Stimulated activated CD4-positive, alpha-beta T cell treated with anti-CD3 and anti-CD28 coated beads, Interleukin-2, amount 100 ng/mL, for 48 hours (primary cell): ENCODE measurements at regions not wholly inside any gene's neighbourhood (a gene's known extent, or its start where the extent isn't known, plus 50 kb on each side); places are given as distances from the start of the nearest gene placed in this dataset.

Experiments
- DNase-seq, 2 donors: peaks; one replicate each; pipeline ENCODE4 v3.0.0-alpha.2; 2020

DNA sequence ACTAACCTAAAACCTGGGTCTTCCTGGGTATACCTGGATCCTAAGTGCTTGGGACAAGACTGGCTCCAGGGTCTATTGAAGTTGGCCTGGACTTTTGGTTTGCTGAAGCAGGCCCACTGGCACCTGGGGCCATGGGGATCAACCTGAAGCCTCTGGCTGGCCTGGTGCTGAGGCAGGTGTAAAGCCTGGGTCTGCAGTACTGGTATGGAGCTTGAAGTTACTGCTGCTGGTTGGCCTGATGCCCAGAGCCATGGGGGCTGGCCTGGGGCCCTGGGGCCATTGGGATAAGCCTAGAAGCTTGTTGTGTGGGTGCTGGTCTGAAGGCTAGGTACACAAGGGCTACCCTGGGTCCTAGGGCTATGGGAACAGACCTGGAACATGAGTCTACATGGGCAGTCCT, 743.2 kb upstream of the GRIA3 start:
- no peak for DNase-seq

- no peak for DNase-seq
Measured at GRCh38 chrX:122441451-122441850, 742.6 kb upstream of the GRIA3 start.

DNA sequence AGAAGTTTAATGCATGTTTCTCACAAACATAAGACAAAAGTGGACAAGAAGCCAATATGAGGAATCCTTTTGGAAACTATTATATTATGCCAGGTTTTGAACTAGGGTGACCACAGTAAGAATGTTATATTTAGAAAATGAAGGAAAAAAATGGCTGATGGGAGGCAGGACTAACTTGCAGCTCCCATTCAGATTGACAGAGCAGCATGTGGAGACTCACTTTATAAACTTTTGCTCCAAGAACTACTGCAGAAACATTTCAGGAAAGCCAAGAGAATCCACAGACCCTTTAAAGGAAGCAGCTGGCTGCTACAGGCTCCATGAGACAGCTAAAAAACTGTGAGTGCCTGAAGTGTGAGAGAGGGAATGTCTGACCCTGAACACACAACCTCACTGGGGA, 738.6 kb upstream of the GRIA3 start:
- DNase-seq: no peak

- no peak for DNase-seq
Measured at GRCh38 chrX:122464341-122464740, 719.7 kb upstream of the GRIA3 start.

DNA sequence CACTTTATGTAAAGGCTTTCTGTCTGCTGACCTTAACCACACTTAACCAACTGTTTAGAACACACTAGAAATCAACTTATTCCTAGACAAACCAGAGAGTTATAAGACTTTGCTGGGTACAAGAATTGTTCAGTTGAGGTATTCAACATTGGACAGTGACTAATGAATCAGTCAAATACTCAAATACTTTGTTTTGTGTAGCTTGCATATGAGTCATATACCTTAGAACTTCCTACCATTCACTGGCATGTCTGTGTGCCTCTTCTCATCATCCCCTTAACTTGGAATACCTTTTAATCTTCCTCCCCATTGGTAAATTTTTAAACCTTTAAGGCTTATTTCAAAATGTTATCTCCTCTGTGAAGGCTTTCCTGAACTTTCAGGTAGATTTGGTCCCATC, 708.8 kb upstream of the GRIA3 start:
- DNase-seq: no peak

- DNase-seq: no peak
Measured at GRCh38 chrX:122500556-122500955, 683.5 kb upstream of the GRIA3 start.

DNA sequence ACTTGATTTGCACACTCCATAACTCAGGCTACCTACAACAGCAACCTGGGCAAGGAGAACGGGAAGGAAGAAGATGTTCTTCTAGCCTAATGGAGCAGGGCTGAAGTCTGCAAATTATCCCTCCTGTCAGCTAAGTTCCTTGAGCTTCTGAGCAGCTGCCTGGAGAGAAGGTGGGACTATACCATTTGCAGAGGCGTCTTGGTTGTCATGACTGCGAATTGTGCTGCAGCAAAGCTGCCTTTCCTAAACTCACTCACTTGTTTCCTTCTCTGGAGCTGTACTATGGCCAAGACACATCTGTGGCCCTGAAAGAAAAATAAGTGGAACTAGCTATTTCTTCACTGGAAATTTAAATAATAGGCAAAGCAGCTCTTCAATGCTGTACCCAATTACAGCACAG, 682.4 kb upstream of the GRIA3 start:
- DNase-seq: no peak

GRCh38 chrX:122504026-122504425, 680.1 kb upstream of the GRIA3 start:
- DNase-seq: no peak

- no peak for DNase-seq
Measured at GRCh38 chrX:122512561-122513072, 671.5 kb upstream of the GRIA3 start.

GRCh38 chrX:122517786-122518185, 666.3 kb upstream of the GRIA3 start:
- DNase-seq: no peak

DNA sequence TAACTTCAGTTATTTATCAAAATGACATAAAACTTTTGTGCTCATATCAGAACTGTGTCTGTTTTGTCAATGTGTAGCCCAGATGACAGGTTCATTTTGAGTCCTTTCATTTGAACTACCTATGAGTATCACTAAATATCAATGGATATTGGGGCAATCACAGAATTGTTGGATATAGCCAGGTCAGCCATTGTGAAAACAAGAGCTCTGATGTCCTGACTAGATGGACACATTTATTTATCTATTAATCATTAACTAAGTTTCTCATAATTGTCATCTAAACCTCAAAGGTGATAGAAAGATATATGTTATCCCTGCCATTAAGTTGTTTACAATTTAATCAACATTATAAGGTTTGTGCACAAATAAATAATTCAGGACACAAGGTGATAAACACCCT, 638.3 kb upstream of the GRIA3 start:
- DNase-seq: no peak

DNA sequence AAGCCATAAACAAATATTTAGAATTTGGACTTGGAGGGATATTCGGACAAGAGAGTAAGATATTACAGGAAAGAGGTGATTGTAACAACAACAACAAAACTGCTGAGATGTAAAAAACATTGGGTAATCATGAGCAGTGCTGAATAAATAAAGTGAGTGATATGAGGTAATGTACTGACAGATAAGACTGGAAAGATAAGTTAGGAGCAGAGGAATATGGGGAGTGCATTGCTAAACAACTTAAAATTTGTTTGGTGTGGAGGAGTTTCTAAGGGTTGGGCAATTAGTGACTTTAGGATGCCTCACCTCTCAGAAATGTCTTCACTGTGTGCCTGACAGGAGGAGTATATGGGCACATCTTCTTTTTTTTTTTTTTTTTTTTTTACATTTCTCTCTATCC, 637.8 kb upstream of the GRIA3 start:
- no peak for DNase-seq

GRCh38 chrX:122552286-122552800, 631.7 kb upstream of the GRIA3 start:
- DNase-seq: no peak

DNA sequence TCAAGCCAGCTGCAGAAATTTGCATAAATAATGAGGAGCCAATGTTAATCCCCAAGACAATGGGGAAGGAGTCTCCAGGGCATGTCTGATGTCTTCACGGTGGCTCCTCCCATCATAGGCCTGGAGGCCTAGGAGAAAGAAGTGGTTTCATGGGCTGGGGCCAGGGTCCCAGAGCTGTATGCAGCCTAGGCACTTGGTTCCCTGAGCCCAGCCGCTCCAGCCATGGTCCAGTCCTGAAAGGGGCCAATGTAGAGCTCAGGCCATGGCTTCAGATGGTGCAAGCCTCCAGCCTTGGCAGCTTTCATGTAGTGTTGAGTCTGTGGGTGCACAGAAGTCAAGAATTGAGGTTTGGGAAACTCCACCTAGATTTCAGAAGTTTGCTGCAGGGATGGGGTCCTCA, 628.2 kb upstream of the GRIA3 start:
- DNase-seq: no peak

- DNase-seq: no peak
Measured at GRCh38 chrX:122565952-122566351, 618.1 kb upstream of the GRIA3 start.

DNA sequence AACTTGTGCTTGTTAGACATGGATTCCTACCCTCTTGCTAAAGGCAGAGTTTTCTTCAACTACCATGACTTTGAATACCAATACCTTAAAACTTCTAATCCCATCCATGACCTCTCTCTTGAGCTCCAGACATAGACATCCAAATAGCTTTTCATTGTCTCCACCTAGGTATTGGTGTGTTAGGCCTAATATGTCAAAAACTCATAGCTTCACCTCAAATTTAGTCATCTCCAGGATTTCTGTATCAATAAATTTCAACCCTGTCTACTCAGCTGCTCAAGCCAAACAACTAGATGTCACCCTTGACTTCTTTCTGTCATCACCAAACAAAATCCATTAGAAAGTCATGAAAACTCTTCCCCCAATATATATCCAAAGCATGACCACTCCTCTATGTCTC, 617.7 kb upstream of the GRIA3 start:
- DNase-seq: no peak

DNA sequence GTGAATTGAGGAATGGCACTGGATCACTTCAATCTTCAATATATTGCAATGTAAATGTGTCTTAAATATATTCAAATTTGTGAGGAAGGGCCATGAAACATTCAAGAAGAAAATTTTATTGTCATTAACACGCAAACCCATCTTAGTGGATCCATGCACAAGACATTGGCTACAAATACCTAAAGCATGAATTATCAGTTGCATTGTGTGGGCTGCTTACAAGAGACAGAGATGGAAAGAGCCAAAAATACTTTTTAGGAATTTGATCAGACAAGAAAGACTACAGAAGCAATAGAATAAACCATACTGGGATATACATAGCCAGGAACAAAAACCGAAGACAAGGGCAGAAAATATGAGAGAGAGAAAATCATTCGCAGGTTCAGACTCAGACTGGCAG, 616.2 kb upstream of the GRIA3 start:
- DNase-seq: no peak

- no peak for DNase-seq
Measured at GRCh38 chrX:122572461-122572860, 611.6 kb upstream of the GRIA3 start.

- no peak for DNase-seq
Measured at GRCh38 chrX:122579036-122579435, 605.0 kb upstream of the GRIA3 start.

DNA sequence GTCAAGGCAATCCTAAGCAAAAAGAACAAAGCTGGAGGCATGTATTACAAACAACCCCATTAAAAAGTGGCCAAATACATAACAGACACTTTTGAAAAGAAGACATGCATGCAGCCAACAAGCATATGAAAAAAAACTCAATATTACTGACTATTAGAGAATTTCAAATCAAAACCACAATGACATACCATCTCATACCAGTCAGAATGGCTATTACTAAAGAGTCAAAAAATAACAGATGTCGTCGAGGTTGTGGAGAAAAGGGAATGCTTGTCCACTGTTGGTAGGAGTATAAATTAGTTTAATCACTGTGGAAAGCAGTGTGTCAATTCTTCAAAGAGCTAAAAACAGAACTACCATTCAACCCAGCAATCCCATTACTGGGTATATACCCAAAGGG, 604.6 kb upstream of the GRIA3 start:
- DNase-seq: no peak

- DNase-seq: no peak
Measured at GRCh38 chrX:122582280-122582974, 601.7 kb upstream of the GRIA3 start.

DNA sequence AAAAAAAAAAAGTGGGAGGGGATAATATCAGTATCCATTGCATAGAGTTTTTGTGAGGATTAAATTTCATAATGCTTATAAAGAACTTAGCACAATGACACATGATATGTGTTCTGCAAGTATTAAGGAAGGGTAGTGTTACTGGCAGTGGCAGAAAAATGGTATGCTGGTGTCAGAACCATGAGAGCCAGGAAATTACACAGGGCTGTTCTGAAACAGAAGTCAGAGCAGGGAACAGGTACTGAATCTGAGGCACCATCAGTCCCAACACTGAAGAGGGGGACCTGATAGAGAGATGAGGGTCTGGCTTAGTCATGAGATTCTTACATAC, 601.1 kb upstream of the GRIA3 start:
- no peak for DNase-seq

DNA sequence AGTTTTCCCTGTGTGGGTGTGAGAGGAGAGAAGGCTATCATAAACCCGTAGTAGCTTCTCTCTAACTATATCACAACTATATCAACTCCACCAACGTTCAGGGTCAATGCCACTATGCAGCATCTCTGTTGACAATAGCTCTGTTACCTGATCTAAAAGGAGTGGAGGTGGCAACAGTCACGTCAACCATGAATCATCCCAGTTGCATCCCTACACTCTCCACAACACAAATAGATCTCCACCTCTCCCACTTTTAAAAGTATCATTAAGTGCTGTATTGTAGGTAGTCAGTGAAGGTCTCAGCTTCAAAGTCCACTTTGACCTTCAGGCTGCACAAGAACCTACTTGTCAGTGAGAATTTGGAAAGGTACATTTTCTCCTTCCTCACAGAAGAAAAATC, 600.5 kb upstream of the GRIA3 start:
- DNase-seq: no peak

DNA sequence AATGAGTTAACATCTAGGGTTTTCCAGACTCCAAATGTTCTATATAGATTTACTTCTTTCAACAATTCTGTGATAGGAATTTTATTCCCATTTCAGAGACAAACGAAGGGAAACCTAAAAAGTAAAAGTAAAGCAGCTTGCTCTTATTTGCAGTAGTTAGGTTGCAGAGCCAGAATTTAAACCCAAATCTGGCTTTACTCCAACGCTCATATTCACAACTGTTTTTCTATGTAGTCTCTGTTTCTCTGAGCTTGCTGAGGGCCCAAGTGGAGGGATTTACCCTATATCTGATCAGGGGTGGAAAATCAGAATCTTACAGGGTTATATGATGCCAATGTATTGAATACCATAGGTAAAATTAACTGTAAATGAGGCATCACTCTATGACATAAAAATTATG, 599.1 kb upstream of the GRIA3 start:
- no peak for DNase-seq

DNA sequence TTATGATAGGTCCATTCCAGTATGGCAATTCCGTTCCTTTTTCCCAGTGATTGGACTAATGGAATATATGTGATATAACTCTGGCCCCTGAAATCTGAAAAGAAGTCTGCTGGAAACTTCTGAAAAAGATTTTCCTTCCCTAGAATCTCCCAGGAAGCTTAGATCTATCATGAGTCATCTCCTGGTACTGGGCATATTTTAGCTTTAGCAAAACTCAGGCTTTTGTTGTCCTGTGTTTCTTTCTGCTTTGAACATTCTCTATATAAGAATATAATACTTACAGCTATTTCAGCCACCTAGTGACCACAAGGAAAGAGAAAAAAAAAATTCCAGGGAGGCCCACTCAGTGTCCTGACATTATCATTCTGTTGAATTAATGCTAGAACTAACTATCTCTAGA, 597.2 kb upstream of the GRIA3 start:
- no peak for DNase-seq
